Ovary (tissue), 3 donors: ENCODE measurements at regions not wholly inside any gene's neighbourhood (a gene's known extent, or its start where the extent isn't known, plus 50 kb on each side); places are given as distances from the start of the nearest gene placed in this dataset.

Experiments
- POLR2A ChIP-seq: fragments of 450-650 bp; IDR thresholded peaks from one replicate; pipeline ENCODE4 v1.6.1; 2017; ENCODE audit warnings: antibody characterized with exemption, mild to moderate bottlenecking, moderate library complexity
- TF ChIP-seq, protein P1 (sequence below), 3 donors: fragments of 450-650 bp in 2 of 3; fragments of 200-600 bp in 1 of 3; IDR thresholded peaks; one replicate each; pipeline versions ENCODE4 v1.5.1 to v1.8.0; 2016 to 2022; ENCODE audit warnings: antibody characterized with exemption in 3 of 3, mild to moderate bottlenecking in 1 of 3
- donor health status: DM: no; HTN: no; CAD: no.

DNA sequence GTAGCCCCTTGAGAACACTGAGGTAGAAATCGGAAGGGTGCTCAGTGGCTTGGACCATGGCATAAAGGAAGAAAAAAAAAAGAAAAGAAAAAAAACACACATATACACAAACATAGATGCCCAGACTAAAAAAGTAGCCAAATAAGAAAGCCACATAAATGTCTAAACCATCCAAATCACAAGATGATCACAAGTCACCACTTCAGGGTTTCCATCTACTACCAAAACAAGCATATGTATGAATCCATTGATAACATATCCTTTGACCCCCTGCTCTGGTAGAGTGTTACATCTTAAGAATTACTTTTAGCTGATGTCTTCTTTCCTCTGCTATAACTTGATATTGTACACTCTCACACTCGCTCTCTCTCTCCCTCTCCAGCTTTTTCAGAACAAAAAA is 245.9 kb downstream of the AHR start:
- TF ChIP-seq, protein P1, sequence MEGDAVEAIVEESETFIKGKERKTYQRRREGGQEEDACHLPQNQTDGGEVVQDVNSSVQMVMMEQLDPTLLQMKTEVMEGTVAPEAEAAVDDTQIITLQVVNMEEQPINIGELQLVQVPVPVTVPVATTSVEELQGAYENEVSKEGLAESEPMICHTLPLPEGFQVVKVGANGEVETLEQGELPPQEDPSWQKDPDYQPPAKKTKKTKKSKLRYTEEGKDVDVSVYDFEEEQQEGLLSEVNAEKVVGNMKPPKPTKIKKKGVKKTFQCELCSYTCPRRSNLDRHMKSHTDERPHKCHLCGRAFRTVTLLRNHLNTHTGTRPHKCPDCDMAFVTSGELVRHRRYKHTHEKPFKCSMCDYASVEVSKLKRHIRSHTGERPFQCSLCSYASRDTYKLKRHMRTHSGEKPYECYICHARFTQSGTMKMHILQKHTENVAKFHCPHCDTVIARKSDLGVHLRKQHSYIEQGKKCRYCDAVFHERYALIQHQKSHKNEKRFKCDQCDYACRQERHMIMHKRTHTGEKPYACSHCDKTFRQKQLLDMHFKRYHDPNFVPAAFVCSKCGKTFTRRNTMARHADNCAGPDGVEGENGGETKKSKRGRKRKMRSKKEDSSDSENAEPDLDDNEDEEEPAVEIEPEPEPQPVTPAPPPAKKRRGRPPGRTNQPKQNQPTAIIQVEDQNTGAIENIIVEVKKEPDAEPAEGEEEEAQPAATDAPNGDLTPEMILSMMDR (IDR thresholded peaks at IDR 0.05), result no peak
- TF ChIP-seq POLR2A, result no peak
